ENCODE measurements at regions not wholly inside any gene's neighbourhood (a gene's known extent, or its start where the extent isn't known, plus 50 kb on each side); places are given as distances from the start of the nearest gene placed in this dataset.
"Not testable (repeated sequence)": the region's sequence is repeated elsewhere in the genome, so short reads cannot be mapped to it uniquely, and the experiment has no call there.

DNA sequence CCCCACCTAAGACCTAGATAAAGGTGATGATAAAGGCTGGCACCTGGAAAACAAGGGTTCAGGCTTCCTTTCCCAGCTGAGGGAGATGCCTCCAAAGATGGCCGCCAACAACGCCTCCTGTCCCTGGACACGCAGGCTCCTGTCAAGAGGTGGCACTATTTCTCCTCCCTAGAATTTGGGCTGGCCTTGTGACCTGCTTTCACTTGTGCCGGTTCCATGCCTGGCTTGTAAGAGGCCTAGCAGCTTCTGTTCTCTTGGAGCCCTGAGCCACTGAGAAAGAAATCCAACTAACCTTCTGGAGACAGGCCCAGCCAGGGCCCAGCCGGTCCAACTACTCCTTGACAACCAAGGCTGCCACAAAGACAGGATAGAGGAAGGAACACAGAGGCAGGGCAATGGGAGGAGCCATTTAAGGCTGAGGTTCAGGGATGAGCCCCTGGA lies 60.2 kb upstream of the RALY start:
- no peak overlapping the region for H3K27ac ChIP-seq (ENCODE audit: low read depth in 1 of 2, low read length in 1 of 2)
- H3K4me1 ChIP-seq (ENCODE audit: control insufficient read depth in 2 of 2, insufficient read depth in 2 of 2, low read length in 2 of 2): no peaks in the 10 kb centered on the region
- H3K4me3 ChIP-seq (ENCODE audit: low read length in 2 of 2): no peak overlapping the region
- no peaks in the 10 kb centered on the region for H3K9me3 ChIP-seq (ENCODE audit: control insufficient read depth in 2 of 2, insufficient read depth in 1 of 2, low read length in 1 of 2)
- DNase-seq (ENCODE audit: low read depth in 6 of 9, low spot score in 9 of 9): peak in 7 of 9 donors; percentile 15 to 67 (median 34)
- no peaks in the 10 kb centered on the region for H3K27me3 ChIP-seq (ENCODE audit: control insufficient read depth in 2 of 2, insufficient read depth in 1 of 2, low read length in 1 of 2)
- H3K36me3 ChIP-seq (ENCODE audit: control insufficient read depth in 2 of 2, insufficient read depth in 2 of 2, low read length in 1 of 2): no peaks in the 10 kb centered on the region
- WGBS: 76% methylated on average over 5 of the region's 5 CpGs

- WGBS: 93% methylated on average over 5 of the region's 5 CpGs
- no peaks in the 10 kb centered on the region for H3K9me3 ChIP-seq (ENCODE audit: control insufficient read depth in 2 of 2, insufficient read depth in 1 of 2, low read length in 1 of 2)
These were observed 57.1 kb upstream of the RALY start for GRCh38 chr20:33936656-33937055.

GRCh38 chr20:33939031-33939430 lies 54.7 kb upstream of the RALY start:
- H3K27ac ChIP-seq (ENCODE audit: low read depth in 1 of 2, low read length in 1 of 2): not testable (repeated sequence)
- WGBS: 97% methylated on average over 5 of the region's 5 CpGs

More at GRCh38 chr20:33936656-33937055, 57.1 kb upstream of the RALY start:
- no peak overlapping the region for H3K4me3 ChIP-seq (ENCODE audit: low read length in 2 of 2)
- H3K4me1 ChIP-seq (ENCODE audit: control insufficient read depth in 2 of 2, insufficient read depth in 2 of 2, low read length in 2 of 2): no peaks in the 10 kb centered on the region
- no peaks in the 10 kb centered on the region for H3K36me3 ChIP-seq (ENCODE audit: control insufficient read depth in 2 of 2, insufficient read depth in 2 of 2, low read length in 1 of 2)
- H3K27ac ChIP-seq (ENCODE audit: low read depth in 1 of 2, low read length in 1 of 2): no peak overlapping the region
- no peaks in the 10 kb centered on the region for H3K27me3 ChIP-seq (ENCODE audit: control insufficient read depth in 2 of 2, insufficient read depth in 1 of 2, low read length in 1 of 2)
- no peak for DNase-seq (ENCODE audit: low read depth in 6 of 9, low spot score in 9 of 9)

GRCh38 chr20:33940666-33941065 lies 53.0 kb upstream of the RALY start:
- no peaks in the 10 kb centered on the region for H3K4me1 ChIP-seq (ENCODE audit: control insufficient read depth in 2 of 2, insufficient read depth in 2 of 2, low read length in 2 of 2)
- H3K27me3 ChIP-seq (ENCODE audit: control insufficient read depth in 2 of 2, insufficient read depth in 1 of 2, low read length in 1 of 2): no peaks in the 10 kb centered on the region
- no peak overlapping the region for H3K27ac ChIP-seq (ENCODE audit: low read depth in 1 of 2, low read length in 1 of 2)
- H3K36me3 ChIP-seq (ENCODE audit: control insufficient read depth in 2 of 2, insufficient read depth in 2 of 2, low read length in 1 of 2): no peaks in the 10 kb centered on the region
- H3K4me3 ChIP-seq (ENCODE audit: low read length in 2 of 2): no peak overlapping the region
- no peak for DNase-seq (ENCODE audit: low read depth in 6 of 9, low spot score in 9 of 9)
- WGBS: 97% methylated on average over 3 of the region's 3 CpGs
- H3K9me3 ChIP-seq (ENCODE audit: control insufficient read depth in 2 of 2, insufficient read depth in 1 of 2, low read length in 1 of 2): no peaks in the 10 kb centered on the region

More at GRCh38 chr20:33939031-33939430, 54.7 kb upstream of the RALY start:
- H3K4me3 ChIP-seq (ENCODE audit: low read length in 2 of 2); H3K27me3 ChIP-seq (ENCODE audit: control insufficient read depth in 2 of 2, insufficient read depth in 1 of 2, low read length in 1 of 2); H3K4me1 ChIP-seq (ENCODE audit: control insufficient read depth in 2 of 2, insufficient read depth in 2 of 2, low read length in 2 of 2); DNase-seq (ENCODE audit: low read depth in 6 of 9, low spot score in 9 of 9); H3K36me3 ChIP-seq (ENCODE audit: control insufficient read depth in 2 of 2, insufficient read depth in 2 of 2, low read length in 1 of 2); H3K9me3 ChIP-seq (ENCODE audit: control insufficient read depth in 2 of 2, insufficient read depth in 1 of 2, low read length in 1 of 2): not testable (repeated sequence)

Data from thymus (tissue), 11 donors.